ENCODE measurements at regions not wholly inside any gene's neighbourhood (a gene's known extent, or its start where the extent isn't known, plus 50 kb on each side); places are given as distances from the start of the nearest gene placed in this dataset.

DNA sequence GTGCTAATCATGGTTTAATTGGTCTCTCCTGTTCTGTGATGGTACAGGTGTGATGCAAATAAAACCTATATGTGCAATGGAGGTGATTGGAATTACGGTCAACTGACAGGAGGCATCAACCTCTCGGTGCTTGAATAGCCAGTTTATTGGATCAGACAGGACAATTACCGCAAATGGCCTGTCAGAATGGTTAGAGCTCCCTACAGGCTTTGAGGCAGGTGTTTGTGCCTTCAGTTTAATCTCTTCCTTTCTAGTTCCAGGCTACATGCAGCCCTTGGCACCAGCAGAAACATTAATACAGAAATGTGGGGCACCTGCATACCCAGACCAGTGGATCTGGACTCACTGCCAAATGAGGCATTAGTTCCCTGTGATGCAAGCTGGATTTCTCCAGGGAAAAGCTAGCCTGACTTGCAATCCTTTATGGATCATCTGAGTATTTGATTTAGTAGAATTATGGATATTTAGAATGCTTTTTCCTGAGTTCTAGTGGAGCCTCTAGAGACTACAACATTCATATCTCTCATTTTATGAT is 128.6 kb downstream of the MAT2B start:
- POLR2A ChIA-PET, result no interaction called here
- DNase-seq (no peak), ATAC-seq (ENCODE audit: low read depth) (no peak)
- no peaks in the 10 kb centered on the region for H3K4me1 Mint-ChIP-seq
- no peak overlapping the region for H3K4me3 Mint-ChIP-seq
- no peaks in the 10 kb centered on the region for H3K9me3 Mint-ChIP-seq
- H3K27ac Mint-ChIP-seq, result no peak overlapping the region
- no peaks in the 10 kb centered on the region for H3K27me3 Mint-ChIP-seq
- H3K36me3 Mint-ChIP-seq, result no peaks in the 10 kb centered on the region

- no peaks in the 10 kb centered on the region for H3K27me3 Mint-ChIP-seq
- DNase-seq (no peak), ATAC-seq (ENCODE audit: low read depth) (no peak)
Observed at GRCh38 chr5:163635631-163636030, 130.2 kb downstream of the MAT2B start.

GRCh38 chr5:163642904-163643303 is 137.5 kb downstream of the MAT2B start:
- no peaks in the 10 kb centered on the region for H3K36me3 Mint-ChIP-seq
- H3K27ac Mint-ChIP-seq, result no peak overlapping the region
- H3K27me3 Mint-ChIP-seq, result no peaks in the 10 kb centered on the region
- POLR2A ChIA-PET, result no interaction called here
- H3K9me3 Mint-ChIP-seq, result no peaks in the 10 kb centered on the region
- ATAC-seq (ENCODE audit: low read depth) (no peak), DNase-seq (no peak)
- no peaks in the 10 kb centered on the region for H3K4me1 Mint-ChIP-seq
- no peak overlapping the region for H3K4me3 Mint-ChIP-seq

More at GRCh38 chr5:163635631-163636030, 130.2 kb downstream of the MAT2B start:
- H3K36me3 Mint-ChIP-seq, result no peaks in the 10 kb centered on the region
- H3K4me3 Mint-ChIP-seq, result no peak overlapping the region
- H3K27ac Mint-ChIP-seq, result no peak overlapping the region
- POLR2A ChIA-PET, result no interaction called here
- H3K9me3 Mint-ChIP-seq, result no peaks in the 10 kb centered on the region
- H3K4me1 Mint-ChIP-seq, result no peaks in the 10 kb centered on the region

GRCh38 chr5:163645421-163646416 is 140.3 kb downstream of the MAT2B start:
- Mint-ChIP-seq H3K4me1 (no peaks in the 10 kb centered on the region), H3K9me3 (no peaks in the 10 kb centered on the region), H3K27ac (peak overlapping the region; percentile 40), H3K36me3 (no peaks in the 10 kb centered on the region), H3K4me3 (no peak overlapping the region), H3K27me3 (no peaks in the 10 kb centered on the region)
- DNase-seq, result no peak
- no peak for ATAC-seq (ENCODE audit: low read depth)
- POLR2A ChIA-PET, result no interaction called here

- Mint-ChIP-seq H3K9me3 (peaks cover 1% of the 10 kb centered on the region), H3K27ac (no peak overlapping the region), H3K36me3 (no peaks in the 10 kb centered on the region), H3K4me3 (no peak overlapping the region), H3K4me1 (no peaks in the 10 kb centered on the region), H3K27me3 (no peaks in the 10 kb centered on the region)
- POLR2A ChIA-PET, result no interaction called here
- no peak for DNase-seq
- ATAC-seq (ENCODE audit: low read depth), result no peak
Observed at GRCh38 chr5:163649514-163649913, 144.1 kb downstream of the MAT2B start.

DNA sequence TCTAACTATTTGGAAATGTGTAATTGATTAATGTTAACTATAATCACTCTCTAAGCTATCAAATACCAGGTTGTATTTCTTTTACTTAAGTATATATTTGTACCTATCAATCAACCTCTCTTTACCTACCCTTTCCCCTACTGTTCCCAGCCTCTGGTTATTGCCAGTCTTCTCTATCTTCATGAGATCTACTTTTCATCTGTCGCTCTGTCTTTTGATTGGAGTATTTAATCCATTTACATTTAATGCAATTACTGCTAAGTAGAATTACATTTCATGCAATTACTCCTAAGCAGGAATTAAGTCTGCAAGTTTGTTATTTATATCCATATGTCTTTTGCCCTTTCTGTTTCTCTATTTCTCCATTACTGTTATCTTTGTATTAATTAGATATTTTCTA is 148.1 kb downstream of the MAT2B start:
- Mint-ChIP-seq H3K4me3 (no peak overlapping the region), H3K27ac (no peak overlapping the region), H3K4me1 (no peaks in the 10 kb centered on the region), H3K9me3 (peaks cover 1% of the 10 kb centered on the region), H3K36me3 (no peaks in the 10 kb centered on the region), H3K27me3 (no peaks in the 10 kb centered on the region)
- ATAC-seq (ENCODE audit: low read depth) (no peak), DNase-seq (no peak)
- POLR2A ChIA-PET, result no interaction called here

DNA sequence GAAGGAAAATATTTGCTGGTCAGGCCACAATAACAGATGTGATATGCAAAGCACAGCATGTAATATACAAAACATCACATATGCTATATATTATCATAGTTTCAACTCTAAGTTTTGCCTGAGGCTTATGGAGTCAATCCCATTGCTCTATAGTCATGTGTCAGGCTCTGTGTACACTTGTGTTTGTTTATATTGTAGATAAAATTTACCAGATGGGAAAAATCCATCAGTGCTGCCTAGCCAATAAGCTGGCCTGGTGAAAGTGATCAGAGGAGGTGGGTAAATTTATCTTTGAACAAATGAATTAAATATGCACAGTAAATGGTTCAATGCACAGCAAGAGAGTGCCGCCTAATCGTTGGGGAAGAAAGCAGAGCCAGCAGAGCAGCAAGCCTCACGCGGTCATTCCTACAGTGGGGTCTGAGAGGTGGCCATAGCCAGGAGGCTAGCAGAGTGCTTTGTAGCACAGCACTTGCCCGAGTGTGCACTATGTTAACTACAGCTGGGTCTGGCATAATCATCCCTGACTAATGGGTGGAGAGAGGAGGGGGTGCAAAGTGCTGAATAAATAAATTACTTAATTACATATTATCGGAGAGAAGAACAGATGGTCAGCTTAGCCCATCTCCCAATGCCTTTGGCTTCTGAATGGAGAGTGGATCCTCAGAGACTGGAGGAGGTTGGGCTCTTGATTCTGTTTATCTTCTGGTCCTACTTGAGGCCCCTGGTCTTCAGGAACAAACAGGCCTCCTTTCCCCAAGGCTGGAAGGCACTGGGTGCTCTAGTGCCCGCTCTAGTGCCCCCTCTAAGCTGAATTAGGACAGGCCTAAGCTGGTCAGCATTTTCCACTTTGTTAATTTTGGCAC is 153.5 kb downstream of the MAT2B start:
- Mint-ChIP-seq H3K27ac (no peak overlapping the region), H3K9me3 (peaks cover 1% of the 10 kb centered on the region), H3K4me3 (no peak overlapping the region), H3K36me3 (no peaks in the 10 kb centered on the region), H3K4me1 (no peaks in the 10 kb centered on the region), H3K27me3 (no peaks in the 10 kb centered on the region)
- DNase-seq (no peak), ATAC-seq (ENCODE audit: low read depth) (no peak)
- POLR2A ChIA-PET, result no interaction called here

DNA sequence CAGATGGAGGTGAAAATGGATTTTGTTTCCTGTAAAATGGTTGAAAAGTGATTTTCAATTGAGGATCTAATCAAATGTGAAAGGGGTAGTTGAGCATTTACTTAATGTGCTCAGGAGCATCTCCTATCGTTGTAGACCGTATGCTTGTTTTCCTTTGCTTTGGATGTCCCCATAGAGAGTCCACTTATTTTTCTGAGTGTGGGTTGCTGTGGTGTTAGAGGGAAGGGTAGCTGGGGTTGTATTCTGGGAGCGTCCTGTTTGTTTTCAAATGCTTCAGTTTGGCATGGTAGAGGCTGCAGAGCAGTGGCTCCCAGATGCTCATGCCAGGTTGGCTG is 154.1 kb downstream of the MAT2B start:
- no peak for ATAC-seq (ENCODE audit: low read depth)
- POLR2A ChIA-PET, result no interaction called here
- no peaks in the 10 kb centered on the region for H3K9me3 Mint-ChIP-seq

DNA sequence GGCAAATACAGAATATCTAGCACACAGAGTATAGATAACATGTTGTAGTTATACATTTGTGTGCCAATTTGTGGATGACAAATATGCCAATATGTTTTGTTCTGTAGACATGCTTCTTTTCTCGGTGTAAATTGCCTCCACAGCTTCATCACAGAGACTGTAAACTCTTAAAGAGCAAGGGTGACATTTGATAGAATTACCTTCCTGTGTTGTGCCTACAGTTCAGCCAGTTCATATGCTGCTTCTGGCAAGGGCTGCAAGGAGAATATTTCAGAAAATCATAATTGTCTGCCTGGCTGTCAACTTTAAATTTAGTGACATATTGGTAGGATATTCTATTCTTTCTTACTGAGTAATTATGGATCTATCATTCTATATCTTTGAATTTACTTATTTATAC is 155.1 kb downstream of the MAT2B start:
- Mint-ChIP-seq H3K27me3 (no peaks in the 10 kb centered on the region), H3K9me3 (no peaks in the 10 kb centered on the region), H3K36me3 (no peaks in the 10 kb centered on the region), H3K4me3 (no peak overlapping the region), H3K27ac (no peak overlapping the region), H3K4me1 (no peaks in the 10 kb centered on the region)
- POLR2A ChIA-PET, result no interaction called here
- DNase-seq, result no peak
- ATAC-seq (ENCODE audit: low read depth), result no peak

More for the DNA sequence above, 154.1 kb downstream of the MAT2B start:
- no peak for DNase-seq
- Mint-ChIP-seq H3K4me1 (no peaks in the 10 kb centered on the region), H3K27ac (no peak overlapping the region), H3K36me3 (no peaks in the 10 kb centered on the region), H3K4me3 (no peak overlapping the region), H3K27me3 (no peaks in the 10 kb centered on the region)

DNA sequence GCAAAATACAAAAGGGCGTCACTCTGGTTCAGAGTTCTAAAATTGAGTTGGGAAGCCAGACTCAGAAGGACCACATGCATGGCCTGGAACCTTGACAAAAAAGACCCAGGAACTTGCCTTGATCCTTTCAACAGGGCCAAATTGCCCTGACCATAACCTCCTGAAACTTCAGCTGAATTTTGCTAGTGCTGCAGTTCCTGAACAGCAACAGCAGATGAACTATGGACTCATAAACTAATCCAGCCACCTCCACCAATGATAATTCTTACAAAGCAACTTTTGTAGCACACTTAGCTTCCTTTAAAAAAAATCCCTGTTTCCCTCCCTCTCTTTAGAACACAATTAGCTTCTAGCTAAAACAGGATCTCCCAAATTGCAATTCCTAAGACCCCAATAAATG is 155.9 kb downstream of the MAT2B start:
- DNase-seq (no peak), ATAC-seq (ENCODE audit: low read depth) (no peak)
- POLR2A ChIA-PET, result no interaction called here
- Mint-ChIP-seq H3K4me1 (no peaks in the 10 kb centered on the region), H3K9me3 (no peaks in the 10 kb centered on the region), H3K4me3 (no peak overlapping the region), H3K27ac (no peak overlapping the region), H3K27me3 (no peaks in the 10 kb centered on the region), H3K36me3 (no peaks in the 10 kb centered on the region)

DNA sequence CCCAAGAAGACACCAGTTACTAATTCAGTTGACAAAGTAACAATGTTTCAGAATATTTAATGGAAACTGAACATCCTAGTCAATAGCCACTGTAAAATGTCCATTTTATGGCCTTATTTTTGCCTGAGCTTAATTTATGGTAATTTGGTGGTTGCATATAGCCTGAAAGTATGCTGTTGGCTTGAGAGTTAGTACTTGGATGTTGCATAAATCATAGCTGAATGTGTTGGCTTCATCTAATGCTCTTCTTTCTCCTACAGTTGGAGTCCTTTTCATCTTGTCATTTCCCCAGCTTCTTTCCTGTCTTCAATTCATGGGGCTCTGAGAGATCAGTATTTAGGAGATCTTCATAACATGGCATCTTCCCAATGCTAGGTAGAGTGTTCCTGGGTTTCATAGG is 164.6 kb downstream of the MAT2B start:
- Mint-ChIP-seq H3K27me3 (no peaks in the 10 kb centered on the region), H3K4me1 (no peaks in the 10 kb centered on the region), H3K36me3 (no peaks in the 10 kb centered on the region), H3K9me3 (no peaks in the 10 kb centered on the region), H3K27ac (no peak overlapping the region), H3K4me3 (no peak overlapping the region)
- POLR2A ChIA-PET, result no interaction called here
- ATAC-seq (ENCODE audit: low read depth) (no peak), DNase-seq (no peak)

GRCh38 chr5:163677092-163677491 is 171.7 kb downstream of the MAT2B start:
- Mint-ChIP-seq H3K36me3 (no peaks in the 10 kb centered on the region), H3K27ac (no peak overlapping the region), H3K4me1 (no peaks in the 10 kb centered on the region), H3K4me3 (no peak overlapping the region), H3K27me3 (no peaks in the 10 kb centered on the region), H3K9me3 (no peaks in the 10 kb centered on the region)
- DNase-seq, result no peak
- POLR2A ChIA-PET, result no interaction called here
- no peak for ATAC-seq (ENCODE audit: low read depth)

- no peak overlapping the region for H3K27ac Mint-ChIP-seq
- DNase-seq (no peak), ATAC-seq (ENCODE audit: low read depth) (no peak)
- no peaks in the 10 kb centered on the region for H3K27me3 Mint-ChIP-seq
- H3K9me3 Mint-ChIP-seq, result no peaks in the 10 kb centered on the region
- H3K4me1 Mint-ChIP-seq, result no peaks in the 10 kb centered on the region
- H3K4me3 Mint-ChIP-seq, result no peak overlapping the region
- POLR2A ChIA-PET, result no interaction called here
- no peaks in the 10 kb centered on the region for H3K36me3 Mint-ChIP-seq
Observed at GRCh38 chr5:163682234-163682633, 176.8 kb downstream of the MAT2B start.

GRCh38 chr5:163687414-163687813 is 182.0 kb downstream of the MAT2B start:
- no peak for DNase-seq
- H3K36me3 Mint-ChIP-seq, result no peaks in the 10 kb centered on the region
- ATAC-seq (ENCODE audit: low read depth), result no peak
- no peak overlapping the region for H3K4me3 Mint-ChIP-seq
- no peak overlapping the region for H3K27ac Mint-ChIP-seq
- H3K4me1 Mint-ChIP-seq, result no peaks in the 10 kb centered on the region
- POLR2A ChIA-PET, result no interaction called here
- no peaks in the 10 kb centered on the region for H3K9me3 Mint-ChIP-seq
- H3K27me3 Mint-ChIP-seq, result no peaks in the 10 kb centered on the region

Measured in activated naive CD8-positive, alpha-beta T cell treated with anti-CD3 and anti-CD28 coated beads, Interleukin-2, amount 10 ng/mL, durations not matched to agents 7 days and 5 days (primary cell).